Inflammatory macrophage treated with lipopolysaccharide for 4 hours (primary cell): ENCODE measurements at regions not wholly inside any gene's neighbourhood (a gene's known extent, or its start where the extent isn't known, plus 50 kb on each side); places are given as distances from the start of the nearest gene placed in this dataset.

Source experiments
- DNase-seq: peaks from one replicate; pipeline ENCODE4 v3.0.0-alpha.2; 2020

DNA sequence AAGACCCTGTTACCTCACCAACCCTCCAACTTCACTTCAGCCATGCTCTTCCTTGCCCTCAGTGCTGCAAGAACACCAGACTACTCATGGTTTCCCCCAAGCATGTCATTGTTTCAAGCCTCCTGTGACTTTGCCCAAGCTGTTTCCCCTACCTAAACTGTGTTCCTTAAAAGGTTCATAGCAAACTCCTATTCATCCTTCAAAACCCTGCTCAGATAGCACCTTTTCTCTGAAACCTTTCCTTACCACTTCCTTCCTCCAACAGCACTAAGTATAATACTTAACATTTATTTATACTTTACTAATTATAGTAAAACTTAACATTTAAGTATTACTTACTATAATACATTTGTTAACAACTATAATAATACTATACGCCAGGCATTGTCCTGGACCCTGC lies 136.2 kb downstream of the CCT6B start:
- no peak for DNase-seq

DNA sequence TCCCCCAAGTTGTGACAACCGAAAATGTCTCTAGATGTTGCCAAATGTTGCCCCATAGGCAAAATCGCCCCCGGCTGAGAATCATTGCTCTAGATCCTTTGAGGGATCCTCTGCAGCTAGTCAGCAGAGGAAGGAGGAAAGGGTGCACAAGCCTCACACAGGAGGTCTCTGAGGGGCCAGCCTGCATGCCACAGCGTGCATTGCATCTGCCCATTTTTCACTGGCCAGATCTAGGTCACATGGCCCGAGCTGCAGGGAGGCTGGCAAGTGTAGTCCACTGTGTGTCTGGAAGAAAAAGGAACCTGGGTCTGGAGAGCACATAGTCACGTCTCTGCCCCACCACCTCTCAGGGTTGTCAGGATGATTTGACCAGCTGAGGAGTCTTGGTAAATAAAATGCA lies 138.2 kb downstream of the CCT6B start:
- no peak for DNase-seq

DNA sequence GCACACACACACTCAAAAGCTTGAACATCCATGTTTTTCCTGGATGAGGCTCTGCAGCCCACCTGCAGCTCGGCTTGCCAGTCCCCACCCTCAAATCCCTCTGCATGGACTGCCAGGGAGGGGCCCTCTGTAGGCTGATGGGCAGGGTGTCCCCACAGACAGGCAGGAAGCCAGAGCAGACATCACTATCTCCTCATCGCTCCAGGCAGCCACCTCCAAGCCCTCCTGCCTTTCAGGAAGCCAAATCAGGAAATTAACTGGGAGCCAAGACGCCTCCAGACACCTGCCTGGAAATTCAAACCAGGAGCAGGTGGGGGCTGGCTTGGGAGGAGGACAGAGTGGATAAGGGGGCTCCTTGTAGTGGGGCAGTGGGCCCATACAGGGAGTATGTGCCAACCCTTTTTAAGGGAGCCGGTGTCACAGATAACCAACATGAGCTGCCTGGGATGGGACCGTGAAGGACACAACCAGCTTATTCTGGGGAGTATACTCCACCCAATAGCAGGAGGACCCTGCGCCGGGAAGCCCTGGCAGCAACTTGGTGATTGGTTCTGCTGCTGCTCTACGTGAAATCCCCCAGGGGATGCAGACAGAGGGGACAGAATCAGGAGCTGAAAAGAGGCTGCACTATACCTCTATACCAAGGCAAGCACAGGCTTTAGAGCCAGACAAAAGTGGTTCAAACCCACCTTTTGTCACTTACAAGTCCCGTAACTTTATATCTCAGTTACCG lies 139.1 kb downstream of the CCT6B start:
- no peak for DNase-seq

DNA sequence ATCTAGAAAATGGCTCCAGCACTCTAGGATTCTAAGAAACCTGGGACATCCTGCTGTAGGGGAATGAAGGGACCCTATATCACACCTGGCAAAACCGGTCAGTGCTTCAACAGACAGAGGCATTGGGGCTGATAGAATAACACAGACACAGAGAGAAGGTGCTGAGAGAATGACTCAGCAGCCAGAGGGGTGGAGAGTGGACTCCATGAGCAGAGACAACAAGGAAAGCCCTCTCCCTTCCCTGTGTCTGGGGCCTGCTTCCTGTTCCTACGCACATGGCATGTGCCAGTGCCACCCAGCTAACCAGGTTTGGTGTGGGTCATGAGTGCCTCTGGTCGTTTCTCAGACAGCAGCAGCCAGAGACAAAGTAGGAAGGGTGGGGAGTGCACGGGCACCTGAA lies 140.3 kb downstream of the CCT6B start:
- DNase-seq, result no peak

DNA sequence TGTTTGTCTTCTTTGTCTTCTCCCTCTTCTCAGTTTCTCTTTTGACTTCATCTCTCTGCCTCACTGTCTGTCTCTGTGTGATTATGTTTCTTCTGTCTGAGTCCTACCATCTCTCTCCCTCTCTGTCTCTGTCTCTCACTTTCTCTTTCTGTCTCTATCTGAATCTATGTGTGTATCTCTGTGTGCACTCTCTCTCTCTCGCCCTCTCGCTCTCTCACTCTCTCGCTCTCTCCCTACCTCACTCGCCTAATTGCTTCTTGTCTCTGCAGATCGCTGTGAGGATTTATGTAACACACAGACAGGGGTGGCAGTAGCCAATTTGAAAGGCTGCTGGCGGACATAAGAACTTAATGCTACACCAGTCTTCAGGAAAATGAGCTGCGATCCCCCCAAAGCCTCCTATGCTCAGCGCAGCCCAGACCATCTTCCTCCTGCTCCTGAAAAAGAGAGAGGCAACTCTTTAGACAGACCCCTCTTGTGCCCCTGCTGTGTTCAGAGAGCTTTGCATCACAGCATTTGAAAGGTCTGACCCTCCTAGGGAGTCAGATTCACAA lies 140.9 kb downstream of the CCT6B start:
- DNase-seq, result no peak

DNA sequence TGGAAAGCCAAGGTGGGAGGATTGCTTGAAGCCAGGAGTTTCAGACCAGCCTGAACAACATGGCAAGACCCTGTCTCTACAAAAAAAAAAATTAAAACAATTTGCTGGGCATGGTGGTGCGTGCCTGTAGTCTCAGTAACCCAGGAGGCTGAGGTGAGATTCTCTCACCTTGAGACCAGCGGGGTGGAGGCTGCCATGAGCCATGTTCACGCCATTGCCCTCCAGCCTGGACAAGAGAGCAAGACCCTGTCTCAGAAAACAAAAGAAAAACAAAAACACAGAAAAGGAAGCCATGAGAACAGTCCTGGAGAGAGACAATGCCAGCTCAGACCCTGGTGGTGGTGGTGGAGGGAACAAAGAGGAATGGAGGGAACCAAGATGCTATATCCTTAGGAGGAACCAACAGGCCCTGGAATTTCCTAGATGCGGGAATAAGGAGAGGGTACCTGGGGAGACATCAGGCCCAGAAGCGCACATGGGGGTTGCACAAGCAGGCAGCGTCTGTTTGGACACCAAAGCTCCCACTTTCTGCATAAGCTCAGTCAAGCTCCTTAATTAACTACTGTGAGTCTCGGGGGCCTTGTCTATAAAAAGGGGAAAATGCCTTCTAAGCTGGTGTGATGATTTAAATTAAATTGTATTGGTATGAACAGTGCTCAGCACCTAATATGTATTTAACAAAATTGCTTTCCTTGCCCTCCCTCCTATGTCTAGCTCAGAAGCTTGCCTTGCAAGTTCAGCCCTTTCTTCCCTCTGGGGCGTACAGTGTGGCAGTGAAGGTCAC lies 143.8 kb downstream of the CCT6B start:
- no peak for DNase-seq

DNA sequence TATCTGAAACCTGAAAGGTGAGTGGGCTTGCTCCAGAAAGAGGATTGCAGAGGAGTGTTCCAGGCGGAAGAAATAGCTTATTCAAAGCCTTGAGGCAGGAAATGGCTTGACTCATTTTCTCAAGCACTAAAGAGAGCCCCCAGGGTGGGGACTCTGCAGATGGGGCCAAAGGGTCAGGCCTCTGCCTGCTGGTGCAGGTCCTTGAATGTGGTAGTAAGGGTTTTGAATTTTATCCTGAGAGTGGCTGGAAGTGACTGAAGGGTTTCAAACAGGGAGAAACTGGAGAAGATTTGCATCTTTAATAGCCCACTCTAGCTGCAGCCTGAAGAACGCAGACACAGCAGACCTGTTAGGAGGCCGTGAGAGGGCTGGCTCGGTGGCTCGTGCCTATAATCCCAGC lies 144.4 kb downstream of the CCT6B start:
- DNase-seq, result no peak

DNA sequence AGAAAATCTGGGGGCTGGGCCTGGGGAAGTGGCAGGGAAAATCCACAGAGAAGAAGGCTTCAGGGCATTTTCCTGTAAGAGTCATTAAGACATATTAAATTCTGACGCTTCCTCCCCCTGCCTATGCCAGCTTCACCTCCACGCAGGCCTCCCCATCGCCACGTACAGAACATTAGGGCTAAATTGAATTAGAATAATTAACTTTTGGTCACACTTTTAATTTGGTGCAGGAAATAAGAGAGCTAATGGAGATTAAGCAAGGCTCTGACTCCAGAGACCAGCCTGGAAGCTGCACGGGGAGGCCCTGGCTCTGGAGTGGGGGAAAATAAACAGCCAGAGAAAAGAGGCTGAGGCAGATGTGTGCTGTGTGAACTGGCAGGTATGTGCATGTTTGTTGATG lies 148.0 kb downstream of the CCT6B start:
- DNase-seq, result no peak

DNA sequence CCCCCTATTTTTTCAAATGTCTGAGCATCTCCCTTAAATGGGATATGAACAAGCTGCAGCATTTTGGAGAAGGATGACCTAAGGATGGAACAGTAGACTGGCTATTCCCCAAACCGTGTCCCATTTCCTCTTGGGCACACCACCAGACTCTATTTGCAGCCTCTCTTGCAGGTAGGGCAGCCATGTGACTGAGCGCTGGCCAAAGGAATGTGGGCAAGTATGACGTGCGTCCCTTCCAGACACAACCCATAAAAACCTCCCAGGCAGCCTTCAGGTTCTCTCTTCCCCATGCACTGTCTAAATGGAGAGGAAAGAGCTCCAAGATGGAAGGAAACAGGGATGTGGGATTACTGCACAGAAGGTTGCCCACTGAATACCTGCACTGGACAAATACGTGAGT lies 149.7 kb downstream of the CCT6B start:
- no peak for DNase-seq

DNA sequence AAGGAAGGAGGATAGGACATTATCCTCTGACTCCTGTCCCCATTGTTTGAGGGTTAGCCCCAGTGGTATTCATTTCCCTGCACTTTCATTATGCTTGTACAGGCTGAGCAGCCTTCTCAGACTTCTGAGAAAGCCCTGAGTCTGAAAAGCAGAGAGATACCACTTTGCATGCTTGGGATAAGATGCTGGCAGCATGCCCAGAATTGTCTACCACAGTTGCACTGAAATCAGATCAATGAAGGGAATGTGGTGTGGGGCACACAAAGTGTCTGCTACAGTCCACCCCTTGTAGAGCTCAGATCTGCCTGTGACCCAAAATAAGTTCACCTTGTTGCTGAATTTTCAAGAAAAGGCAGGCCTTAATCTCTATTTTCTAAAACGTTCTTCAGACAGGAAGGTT lies 160.6 kb downstream of the CCT6B start:
- no peak for DNase-seq

DNA sequence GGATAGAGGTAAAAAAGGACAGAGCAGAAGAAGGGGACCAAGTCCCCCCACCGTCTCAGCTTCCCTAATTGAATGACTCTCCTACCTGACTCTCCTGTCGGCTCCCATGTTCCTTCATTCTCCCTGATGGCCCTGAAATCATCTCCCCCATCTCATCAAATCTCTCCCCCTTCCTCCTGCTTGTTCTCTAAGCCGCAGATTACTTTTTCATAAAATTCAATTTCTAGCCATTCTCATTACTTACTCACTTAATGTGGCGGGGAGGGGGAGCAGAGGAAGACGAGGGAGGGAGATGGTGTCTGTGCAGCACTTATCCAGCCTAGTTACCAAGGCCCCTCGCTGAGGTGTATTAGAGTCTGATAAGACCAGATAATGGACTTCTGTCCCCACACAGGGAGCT lies 161.5 kb downstream of the CCT6B start:
- no peak for DNase-seq

DNA sequence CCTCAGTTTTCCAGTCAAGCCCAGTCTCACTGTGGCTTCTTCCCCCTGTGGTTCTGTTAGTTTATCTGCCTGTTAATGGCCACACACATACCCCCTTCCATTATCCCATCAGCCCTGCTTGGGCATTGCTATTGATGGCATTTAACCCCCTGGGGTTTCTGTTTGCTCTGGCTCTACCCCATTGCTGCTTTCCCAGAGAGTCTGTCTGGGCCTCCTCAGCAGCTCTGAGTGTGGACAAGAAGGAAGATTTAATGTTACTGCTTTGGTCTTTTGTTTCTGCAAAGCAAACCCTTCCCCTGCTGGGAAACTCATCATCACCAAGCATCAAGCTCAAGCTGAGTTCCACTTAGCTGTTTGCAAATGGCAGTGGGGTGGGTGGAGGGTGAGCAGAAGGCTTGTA lies 162.7 kb downstream of the CCT6B start:
- DNase-seq, result no peak

DNA sequence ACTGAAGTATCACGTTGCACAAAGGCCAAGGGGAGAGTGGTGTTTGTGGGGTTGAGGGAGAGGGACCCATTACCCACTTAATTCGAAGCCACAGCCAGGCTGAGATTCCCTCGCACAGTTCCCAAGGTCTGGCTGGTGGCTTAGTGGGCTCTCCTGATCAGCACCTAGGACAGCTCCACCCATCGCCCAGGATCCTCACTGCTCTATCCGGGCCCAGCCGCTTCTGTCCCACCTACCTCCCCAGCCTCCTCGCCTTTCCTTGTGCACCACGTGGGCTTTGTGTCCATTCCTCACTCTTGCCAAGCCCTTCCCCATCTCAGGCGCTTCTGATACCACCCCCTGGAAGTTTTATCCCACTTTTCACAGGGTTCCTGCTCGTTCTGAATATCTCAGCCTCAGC lies 163.5 kb downstream of the CCT6B start:
- no peak for DNase-seq

DNA sequence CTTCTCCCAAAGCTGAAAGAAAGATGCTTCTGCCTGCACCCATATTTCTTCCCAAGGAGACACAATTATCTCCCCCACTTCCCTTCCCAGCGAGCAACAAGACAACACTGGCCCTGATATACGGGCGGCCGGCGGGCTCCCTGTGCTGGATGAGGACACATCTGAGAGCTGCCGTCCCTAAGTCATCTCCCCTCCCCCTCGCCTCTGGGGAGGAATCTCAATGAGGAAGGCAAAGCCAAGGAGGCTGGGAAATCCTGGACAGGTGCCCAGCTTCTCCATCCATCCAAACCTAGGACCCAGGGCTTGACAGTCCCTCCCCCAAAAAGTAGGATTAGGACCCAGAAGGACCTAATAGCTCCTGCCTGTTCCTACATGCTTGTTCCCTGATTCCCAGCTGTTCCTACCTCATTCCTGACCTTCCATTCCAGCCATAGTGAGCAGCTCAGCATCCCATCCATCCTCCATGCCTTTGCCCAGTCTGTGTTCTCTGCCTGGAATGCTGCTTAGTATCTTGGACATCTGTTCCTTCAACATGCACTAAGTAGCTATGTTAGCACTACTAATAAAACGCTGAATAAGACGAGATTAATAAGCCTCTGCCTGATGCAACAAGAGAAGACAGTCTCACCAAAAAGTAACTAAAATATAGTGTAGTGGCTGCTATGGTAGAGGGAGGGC lies 167.9 kb downstream of the CCT6B start:
- no peak for DNase-seq

DNA sequence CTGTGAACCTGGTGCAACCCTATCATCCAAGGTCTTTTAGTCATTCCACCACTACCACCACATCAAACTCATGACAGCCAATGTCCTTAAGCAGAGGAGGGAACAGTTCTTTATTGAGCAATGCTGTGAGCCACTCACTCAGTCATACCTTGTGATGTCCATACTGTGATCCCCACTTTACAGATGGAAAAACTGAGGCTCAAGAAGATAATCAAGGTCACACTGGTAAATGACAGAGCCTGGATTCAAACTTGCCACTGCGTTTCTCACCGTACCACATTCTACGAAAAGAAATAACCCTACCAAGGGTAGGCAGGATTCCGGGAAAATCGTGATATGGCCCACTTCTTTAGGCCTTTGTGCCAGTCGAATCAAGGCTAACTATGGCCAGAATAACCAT lies 172.6 kb downstream of the CCT6B start:
- DNase-seq, result no peak

DNA sequence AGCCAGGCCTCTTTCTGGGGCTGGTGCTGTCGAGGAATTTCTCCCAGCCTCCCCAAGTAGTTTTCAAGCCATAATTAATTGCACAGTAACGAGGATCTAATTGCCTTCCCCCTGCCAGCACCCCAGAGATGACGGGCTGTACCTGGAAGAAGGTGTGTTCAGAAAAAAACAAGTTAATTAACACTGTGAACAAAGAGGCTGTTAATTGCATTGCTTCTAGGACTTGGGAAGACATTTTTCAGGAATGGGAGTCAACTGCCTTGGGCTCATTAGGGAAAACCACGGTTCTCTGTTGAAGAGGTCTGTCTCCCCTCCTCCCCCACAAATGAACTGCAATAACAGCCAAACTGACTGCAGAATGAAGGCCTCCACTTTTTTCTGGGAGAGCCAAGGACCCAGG lies 176.7 kb downstream of the CCT6B start:
- no peak for DNase-seq

DNA sequence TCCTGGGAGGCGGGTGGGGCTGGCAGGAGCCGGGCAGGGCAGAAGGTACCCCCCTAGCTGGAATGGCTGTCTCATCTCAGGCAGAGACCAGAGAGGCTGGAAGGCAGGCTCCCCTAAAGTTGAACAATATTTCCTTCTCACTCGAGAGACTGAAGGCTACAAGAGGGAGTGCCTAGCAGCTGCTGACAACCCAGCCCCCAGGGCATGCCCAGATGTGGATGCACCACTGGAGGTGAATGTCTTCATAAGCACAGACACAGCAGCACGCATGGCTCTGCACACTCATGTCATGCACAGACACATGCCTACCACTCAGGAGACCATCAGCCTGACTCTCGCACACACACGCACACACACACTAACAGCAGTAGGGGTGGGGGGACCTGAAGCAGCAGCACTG lies 179.0 kb downstream of the CCT6B start:
- no peak for DNase-seq

DNA sequence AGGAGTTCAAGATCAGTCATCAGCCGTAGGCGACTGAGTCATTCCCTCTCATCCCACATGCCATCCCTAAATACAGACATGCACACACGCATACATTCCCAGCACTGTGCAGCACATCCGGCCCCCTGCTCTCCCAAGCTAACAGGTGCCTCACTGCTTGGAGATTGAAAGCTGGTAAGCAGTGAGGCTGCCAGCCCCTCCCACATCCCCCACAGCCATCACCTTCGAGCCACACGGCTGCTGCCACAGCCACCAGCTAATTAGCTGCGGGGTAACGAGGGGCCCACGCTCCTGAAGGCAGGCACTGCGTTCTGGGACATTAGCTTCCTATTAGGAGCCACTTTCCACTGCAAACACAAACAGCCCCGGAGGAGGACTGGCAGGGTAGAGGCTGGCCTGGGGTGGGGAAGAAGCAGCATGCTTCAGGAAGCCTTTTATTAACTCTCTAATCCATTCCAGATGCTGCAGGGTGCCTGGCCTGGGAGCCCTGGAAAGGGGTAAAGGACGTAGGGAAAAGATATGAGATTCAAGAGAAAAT lies 179.6 kb downstream of the CCT6B start:
- DNase-seq, result no peak

DNA sequence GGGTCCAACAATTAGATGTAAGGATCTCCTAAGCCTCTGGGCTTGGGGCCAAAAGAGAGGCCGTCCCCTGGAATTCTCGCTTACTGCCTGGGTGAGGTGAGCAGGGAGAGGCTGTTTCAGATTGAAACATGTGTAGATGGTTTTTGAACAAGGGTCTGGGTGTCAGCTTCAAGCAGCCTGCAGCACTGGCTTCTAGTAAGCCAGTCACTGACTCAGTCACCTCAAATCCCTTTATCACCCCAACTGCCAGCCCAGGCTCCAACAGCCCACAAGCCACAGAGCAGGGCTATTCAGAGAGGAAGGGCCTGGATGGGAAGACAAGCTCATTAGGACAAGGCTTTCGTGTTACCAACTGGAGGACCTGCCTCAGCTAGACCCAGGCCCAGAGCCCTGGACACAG lies 180.2 kb downstream of the CCT6B start:
- no peak for DNase-seq

DNA sequence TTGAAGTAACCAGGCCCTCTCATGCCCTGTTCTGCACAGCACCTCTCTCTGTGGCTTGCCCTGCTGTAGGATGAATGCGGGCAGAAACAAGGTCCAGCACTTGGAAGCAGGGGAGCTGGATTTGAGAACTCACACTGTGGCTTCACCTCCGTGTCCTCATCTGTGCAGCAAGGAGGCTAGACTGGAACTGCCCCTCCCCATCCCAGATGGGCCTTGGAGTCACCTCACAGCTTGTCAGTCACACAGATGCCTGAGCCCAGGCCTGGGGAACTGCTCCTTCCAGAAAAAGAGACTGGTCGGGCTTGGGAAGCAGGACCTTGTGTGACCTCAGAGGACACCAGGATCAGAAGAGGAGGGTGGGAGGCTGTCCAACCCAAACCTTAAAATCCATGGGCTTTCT lies 180.8 kb downstream of the CCT6B start:
- DNase-seq, result no peak

DNA sequence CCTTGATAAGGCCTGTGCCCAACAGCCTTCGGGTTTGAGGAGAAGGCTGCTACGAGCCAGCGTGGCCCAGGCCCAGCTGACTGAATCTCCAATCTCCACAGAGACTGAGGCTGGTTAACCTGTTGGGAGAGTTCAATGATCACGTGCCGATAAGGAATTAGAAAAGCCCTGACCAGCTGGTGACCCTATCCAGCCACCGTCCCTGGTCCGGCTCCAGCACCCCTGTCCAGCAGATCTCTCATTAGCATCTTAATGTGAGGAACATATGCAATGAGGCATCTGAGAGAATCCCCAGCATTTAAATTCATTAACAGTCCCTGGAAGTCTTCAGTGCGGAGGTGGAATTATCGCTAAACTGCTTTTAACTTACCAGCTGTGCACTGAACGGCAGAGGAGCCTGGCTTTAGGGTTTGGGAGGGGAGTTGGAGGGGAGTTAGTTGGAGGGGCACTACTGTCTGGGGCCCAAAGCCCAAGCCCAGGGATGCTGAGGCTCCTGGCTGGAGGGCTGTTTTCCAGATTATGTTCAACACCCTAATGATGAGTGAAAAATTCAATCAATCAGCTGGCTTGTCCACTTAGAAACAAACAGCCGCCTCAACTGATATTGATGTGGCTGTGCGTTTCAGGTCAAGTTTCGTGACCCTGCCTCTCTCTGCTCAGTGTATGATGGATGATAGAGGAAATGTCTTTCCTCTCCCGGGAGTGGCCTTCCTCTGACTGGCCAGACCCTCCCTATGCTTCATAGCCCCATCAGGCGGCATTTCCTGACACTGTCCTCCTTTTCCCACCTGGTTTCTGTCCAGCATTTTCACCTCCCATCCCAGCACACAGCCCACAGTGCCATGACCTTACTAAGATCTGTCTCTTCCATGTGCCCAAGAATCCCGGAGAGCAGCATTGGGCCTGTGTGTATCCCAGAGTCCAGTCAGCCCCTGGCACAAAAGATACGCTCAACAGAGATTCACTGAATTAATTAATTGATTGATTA lies 184.5 kb downstream of the CCT6B start:
- DNase-seq, result no peak

DNA sequence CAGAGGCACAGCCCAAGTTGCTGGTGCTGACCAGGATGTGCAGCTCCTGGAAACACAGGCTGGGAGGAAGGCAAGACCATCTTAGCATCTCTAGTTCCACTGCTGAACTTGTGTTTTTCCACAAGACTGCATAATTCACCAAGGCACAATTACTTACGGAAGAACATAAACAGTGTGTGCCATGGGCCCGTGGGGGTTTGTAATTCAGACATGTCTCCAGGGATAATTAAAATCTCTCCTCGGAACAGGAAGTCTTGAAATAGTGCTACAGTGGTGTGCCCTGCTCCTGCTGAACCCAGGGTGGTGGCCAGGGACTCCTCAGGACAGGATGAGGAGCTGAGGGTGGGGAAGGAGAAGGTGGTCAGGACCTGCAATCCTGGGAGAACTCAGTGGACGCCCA lies 188.2 kb downstream of the CCT6B start:
- no peak for DNase-seq
